ENCODE measurements at regions not wholly inside any gene's neighbourhood (a gene's known extent, or its start where the extent isn't known, plus 50 kb on each side); places are given as distances from the start of the nearest gene placed in this dataset.
A peak's percentile ranks its signal among the peaks of the same experiment; 100 is the strongest.

DNA sequence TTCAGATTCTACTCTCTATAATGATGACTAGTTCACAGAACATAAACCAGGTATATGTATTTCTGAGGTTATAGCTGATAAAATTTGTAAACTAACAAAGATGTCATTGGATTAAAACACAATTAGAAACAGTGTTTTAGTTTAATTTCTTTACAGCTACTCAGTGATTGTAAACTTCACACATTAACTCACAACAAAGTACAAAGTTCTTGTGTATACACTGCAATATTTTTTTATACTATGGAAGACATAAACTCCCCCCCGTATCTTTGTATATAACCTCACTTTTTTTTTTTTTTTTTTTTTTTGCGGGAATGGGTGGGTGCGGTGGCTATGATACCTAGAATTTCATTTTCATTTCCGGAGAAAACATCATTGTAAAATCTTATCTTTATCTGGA is 1043.2 kb downstream of the PCDH18 start:
- DNase-seq (ENCODE audit: low spot score in 2 of 2) = no peak
- in situ Hi-C loops (cut with MboI; ENCODE audit: low sequenced_read_pairs) = no loop called here
- no peaks in the 10 kb centered on the region for H3K27me3 ChIP-seq (ENCODE audit: low read depth)
- H3K4me1 ChIP-seq = no peaks in the 10 kb centered on the region
- no peaks in the 10 kb centered on the region for H3K9me3 ChIP-seq
- no peak overlapping the region for H3K4me3 ChIP-seq
- no peaks in the 10 kb centered on the region for H3K36me3 ChIP-seq (replicated peaks)

DNA sequence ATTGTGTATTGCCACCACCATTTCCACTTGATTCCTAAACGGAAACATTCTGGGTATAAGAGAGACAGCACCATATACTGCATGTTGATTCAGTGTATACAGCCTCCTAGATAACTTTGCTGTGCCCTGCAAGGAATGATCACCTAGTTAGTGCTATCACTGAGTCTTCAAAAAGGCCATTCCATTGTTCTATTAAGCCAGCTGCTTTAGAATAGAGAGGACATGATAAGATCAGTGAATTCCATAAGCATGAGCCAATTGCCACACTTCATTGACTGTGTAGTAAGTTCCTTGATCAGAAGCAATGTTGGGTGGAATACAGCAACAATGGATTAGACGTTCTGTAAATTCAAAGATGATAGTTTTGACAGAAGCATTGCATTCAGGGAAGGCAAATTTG is 1047.3 kb downstream of the PCDH18 start:
- H3K36me3 ChIP-seq (replicated peaks) = no peaks in the 10 kb centered on the region
- in situ Hi-C loops (cut with MboI; ENCODE audit: low sequenced_read_pairs) = no loop called here
- H3K4me1 ChIP-seq = no peaks in the 10 kb centered on the region
- no peak overlapping the region for H3K4me3 ChIP-seq
- DNase-seq (ENCODE audit: low spot score in 2 of 2) = no peak
- no peaks in the 10 kb centered on the region for H3K27me3 ChIP-seq (ENCODE audit: low read depth)
- no peaks in the 10 kb centered on the region for H3K9me3 ChIP-seq

DNA sequence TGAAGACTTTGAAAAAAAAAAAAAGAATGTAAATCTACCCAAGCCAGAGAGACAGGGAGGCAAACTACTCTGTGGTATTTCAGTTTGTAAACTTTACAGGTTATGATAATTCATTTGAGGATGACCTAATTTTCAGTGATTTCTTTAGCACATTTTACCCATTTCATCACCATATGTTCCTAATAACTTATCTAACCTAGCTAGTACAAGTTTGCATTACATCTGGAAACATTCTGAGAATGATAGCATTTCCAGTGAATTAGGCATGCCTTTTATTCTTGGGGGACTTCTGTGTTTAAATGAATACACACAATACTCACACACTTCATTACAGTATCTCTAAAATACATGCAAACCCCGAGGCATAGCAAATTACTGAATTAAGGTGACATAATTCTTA is 1055.5 kb downstream of the PCDH18 start:
- Histone ChIP-seq H3K9me3 (no peaks in the 10 kb centered on the region), H3K4me3 (no peak overlapping the region), H3K27me3 (ENCODE audit: low read depth) (no peaks in the 10 kb centered on the region), H3K4me1 (peaks cover under 1% of the 10 kb centered on the region), H3K36me3 (replicated peaks) (no peaks in the 10 kb centered on the region)
- DNase-seq (ENCODE audit: low spot score in 2 of 2) = no peak
- in situ Hi-C loops (cut with MboI; ENCODE audit: low sequenced_read_pairs) = no loop called here

DNA sequence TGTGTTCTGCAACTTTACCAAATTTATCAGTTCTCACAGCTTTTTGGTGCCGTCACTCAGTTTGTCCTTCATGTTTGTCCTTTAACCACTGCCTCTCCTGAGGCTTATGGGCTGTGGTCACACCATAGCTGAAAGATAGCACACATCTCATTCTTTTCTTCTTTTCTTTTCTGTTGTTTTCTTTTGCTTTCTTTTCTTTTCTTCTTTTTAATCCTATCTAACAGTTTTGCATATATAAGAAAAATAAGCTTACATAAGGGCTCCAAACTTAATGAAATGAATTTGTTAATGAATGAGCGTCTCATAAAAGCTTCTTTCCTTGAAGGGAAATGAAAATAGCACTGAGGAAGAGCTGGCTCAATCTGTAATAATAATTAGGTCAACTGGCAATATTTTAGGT is 1061.2 kb downstream of the PCDH18 start:
- in situ Hi-C loops (cut with MboI; ENCODE audit: low sequenced_read_pairs) = no loop called here
- H3K27me3 ChIP-seq (ENCODE audit: low read depth) = no peaks in the 10 kb centered on the region
- no peaks in the 10 kb centered on the region for H3K36me3 ChIP-seq (replicated peaks)
- peak; percentile 63 to 95 for DNase-seq (ENCODE audit: low spot score in 2 of 2)
- peaks cover 14% of the 10 kb centered on the region for H3K4me1 ChIP-seq
- no peak overlapping the region for H3K4me3 ChIP-seq
- no peaks in the 10 kb centered on the region; the same call in 1 of the 2 replicates for H3K9me3 ChIP-seq

DNA sequence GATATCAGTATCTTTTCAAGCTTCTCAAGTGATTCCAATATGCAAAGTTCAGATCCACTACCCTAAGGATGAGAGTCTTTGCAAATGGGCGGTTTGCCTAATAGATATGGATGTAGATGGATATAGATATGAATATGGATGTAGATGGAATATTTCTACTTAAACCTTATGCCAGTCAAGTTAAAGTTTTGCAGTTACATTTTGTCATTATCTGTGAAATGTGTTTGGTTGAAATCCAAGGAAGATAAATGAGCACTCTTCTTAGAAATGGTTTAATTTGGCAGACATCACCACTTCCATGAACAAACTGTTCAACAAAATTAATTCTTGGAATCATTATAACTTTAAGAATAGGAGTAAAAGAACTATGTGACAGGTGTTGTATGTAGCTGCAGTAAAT is 1066.6 kb downstream of the PCDH18 start:
- Histone ChIP-seq H3K4me1 (peaks cover 7% of the 10 kb centered on the region), H3K36me3 (replicated peaks) (no peaks in the 10 kb centered on the region), H3K4me3 (no peak overlapping the region), H3K27me3 (ENCODE audit: low read depth) (no peaks in the 10 kb centered on the region), H3K9me3 (no peaks in the 10 kb centered on the region; the same call in 1 of the 2 replicates)
- no peak for DNase-seq (ENCODE audit: low spot score in 2 of 2)
- in situ Hi-C loops (cut with MboI; ENCODE audit: low sequenced_read_pairs) = no loop called here

DNA sequence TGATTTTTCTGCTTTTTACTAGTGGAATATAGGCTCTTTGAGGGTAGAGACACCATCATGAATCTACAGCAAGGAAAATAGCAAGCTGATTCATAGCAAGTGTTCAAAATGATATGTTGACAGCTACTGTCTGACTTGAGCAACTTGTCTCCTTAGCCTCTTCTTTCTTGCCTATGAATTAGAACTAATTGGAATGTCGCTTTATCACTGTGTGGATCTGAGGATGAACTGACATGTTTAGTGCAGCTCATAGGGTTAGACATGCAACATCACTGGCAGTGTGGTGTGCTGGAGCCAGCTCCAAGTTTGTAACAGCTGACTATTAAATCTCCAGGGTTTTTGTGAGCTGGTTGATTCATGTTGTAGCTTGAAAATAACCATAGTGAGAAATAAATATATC is 1068.4 kb downstream of the PCDH18 start:
- in situ Hi-C loops (cut with MboI; ENCODE audit: low sequenced_read_pairs) = no loop called here
- Histone ChIP-seq H3K27me3 (ENCODE audit: low read depth) (no peaks in the 10 kb centered on the region), H3K4me1 (no peaks in the 10 kb centered on the region), H3K4me3 (no peak overlapping the region), H3K36me3 (replicated peaks) (no peaks in the 10 kb centered on the region), H3K9me3 (no peaks in the 10 kb centered on the region)
- DNase-seq (ENCODE audit: low spot score in 2 of 2) = no peak

DNA sequence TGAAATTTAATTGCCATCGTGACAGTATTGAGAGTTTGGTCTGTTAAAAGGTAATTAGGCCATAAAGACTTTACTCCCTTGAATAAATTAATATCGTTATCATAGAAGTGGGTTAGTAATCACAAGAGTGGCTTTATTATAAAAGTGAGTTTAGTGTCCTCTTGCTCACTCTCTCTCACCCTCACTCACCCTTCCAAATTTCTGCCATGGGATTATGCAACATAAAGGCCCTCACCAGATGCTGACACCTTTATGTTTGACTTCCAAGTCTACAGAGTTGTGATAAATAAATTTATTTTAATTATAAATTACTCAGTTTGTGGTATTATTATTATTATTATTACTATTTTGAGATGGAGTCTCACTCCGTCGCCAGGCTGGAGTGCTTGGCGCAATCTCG is 1070.8 kb downstream of the PCDH18 start:
- no peak for DNase-seq (ENCODE audit: low spot score in 2 of 2)
- no peaks in the 10 kb centered on the region for H3K36me3 ChIP-seq (replicated peaks)
- H3K4me3 ChIP-seq = no peak overlapping the region
- no peaks in the 10 kb centered on the region for H3K9me3 ChIP-seq
- peaks cover 5% of the 10 kb centered on the region; the same call in 1 of the 2 replicates for H3K4me1 ChIP-seq
- H3K27me3 ChIP-seq (ENCODE audit: low read depth) = no peaks in the 10 kb centered on the region
- in situ Hi-C loops (cut with MboI; ENCODE audit: low sequenced_read_pairs) = no loop called here

DNA sequence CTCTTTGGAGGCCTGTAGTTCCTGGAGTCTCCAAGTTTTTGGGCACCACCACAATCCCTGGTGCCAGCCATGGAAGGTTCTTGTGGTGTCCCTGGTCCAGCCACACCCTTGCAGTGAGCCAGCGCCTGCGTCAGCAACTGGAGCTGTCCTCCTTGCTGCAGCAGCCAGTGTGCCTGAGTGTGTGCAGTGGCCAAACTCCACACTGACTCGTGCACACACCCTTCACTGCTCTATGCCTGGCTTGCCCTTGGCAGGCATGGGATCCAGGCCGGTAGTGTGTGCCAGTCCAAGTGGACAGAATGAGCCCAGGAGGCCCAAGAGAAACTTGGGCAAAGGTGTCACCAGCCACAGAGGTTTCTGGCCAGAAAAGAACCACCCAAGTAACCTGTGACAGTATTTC is 1074.0 kb downstream of the PCDH18 start:
- no peak overlapping the region for H3K4me3 ChIP-seq
- no peaks in the 10 kb centered on the region for H3K9me3 ChIP-seq
- no peaks in the 10 kb centered on the region for H3K27me3 ChIP-seq (ENCODE audit: low read depth)
- H3K4me1 ChIP-seq = peaks cover 11% of the 10 kb centered on the region; the same call in 1 of the 2 replicates
- no peak for DNase-seq (ENCODE audit: low spot score in 2 of 2)
- no peaks in the 10 kb centered on the region for H3K36me3 ChIP-seq (replicated peaks)
- in situ Hi-C loops (cut with MboI; ENCODE audit: low sequenced_read_pairs) = no loop called here

DNA sequence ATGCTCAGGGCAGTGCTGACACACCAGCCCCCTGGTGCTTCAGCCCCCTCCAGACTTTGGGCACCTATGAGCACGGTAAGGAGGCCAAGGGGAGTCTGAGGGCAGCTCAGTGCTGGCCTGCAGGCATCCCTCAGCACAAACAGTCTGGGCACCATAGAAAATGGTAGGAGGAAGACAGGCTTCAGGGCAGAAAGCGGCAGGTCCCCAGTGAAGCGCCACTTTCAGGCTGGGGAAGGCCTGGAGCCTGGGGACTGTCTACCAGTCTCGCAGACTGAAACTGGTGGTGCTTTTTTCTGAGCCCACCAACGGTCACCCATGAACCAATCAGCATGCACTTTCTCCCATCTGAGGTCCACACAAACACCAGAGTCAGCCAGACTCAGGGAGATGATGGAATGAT is 1074.7 kb downstream of the PCDH18 start:
- no peaks in the 10 kb centered on the region for H3K27me3 ChIP-seq (ENCODE audit: low read depth)
- H3K4me3 ChIP-seq = no peak overlapping the region
- in situ Hi-C loops (cut with MboI; ENCODE audit: low sequenced_read_pairs) = no loop called here
- no peak for DNase-seq (ENCODE audit: low spot score in 2 of 2)
- H3K4me1 ChIP-seq = peaks cover 11% of the 10 kb centered on the region; the same call in 1 of the 2 replicates
- H3K9me3 ChIP-seq = no peaks in the 10 kb centered on the region
- H3K36me3 ChIP-seq (replicated peaks) = no peaks in the 10 kb centered on the region

DNA sequence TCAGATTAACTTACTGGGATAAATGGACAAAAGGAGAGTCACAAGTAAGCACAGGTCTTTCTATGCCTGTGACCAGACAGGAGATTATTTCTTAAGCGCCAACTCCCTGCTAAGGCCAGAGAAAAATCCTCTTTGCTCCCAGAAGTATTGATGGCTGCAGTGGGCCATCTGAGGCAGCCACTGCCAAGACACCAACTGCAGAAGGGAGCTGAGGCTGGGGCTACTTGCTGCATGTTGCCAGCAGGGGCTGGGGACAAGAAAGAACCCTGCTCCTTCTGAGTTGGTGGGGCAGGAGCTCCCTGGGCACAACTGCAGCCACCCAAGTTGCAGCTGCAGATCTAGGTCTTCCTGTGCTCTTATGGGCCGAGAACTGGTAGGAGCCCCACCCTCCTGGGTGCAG is 1075.3 kb downstream of the PCDH18 start:
- no peak overlapping the region for H3K4me3 ChIP-seq
- H3K4me1 ChIP-seq = peaks cover 11% of the 10 kb centered on the region; the same call in 1 of the 2 replicates
- H3K9me3 ChIP-seq = no peaks in the 10 kb centered on the region
- in situ Hi-C loops (cut with MboI; ENCODE audit: low sequenced_read_pairs) = no loop called here
- DNase-seq (ENCODE audit: low spot score in 2 of 2) = peak in 1 of 2 experiments; percentile 41
- no peaks in the 10 kb centered on the region for H3K27me3 ChIP-seq (ENCODE audit: low read depth)
- H3K36me3 ChIP-seq (replicated peaks) = no peaks in the 10 kb centered on the region

DNA sequence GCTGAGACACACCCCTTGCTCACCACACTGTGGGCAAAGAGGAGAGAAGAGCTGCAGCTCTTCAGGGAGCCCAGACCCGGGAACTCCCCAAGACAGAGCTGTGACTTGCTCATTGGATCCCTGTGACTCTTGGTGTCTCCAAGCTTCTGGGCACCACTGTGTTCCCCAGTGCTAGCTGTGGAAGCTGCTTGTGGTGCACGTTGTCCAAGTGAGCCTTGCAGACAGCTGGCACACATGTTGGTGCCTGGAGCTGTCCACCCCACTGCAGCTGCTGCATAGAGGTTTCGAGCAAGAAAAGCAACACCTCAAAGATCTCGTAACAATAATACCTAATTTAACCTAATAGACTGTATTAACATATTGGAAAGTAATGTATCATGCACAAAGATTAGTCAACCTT is 1089.3 kb downstream of the PCDH18 start:
- Histone ChIP-seq H3K4me1 (no peaks in the 10 kb centered on the region), H3K27me3 (ENCODE audit: low read depth) (no peaks in the 10 kb centered on the region), H3K36me3 (replicated peaks) (no peaks in the 10 kb centered on the region), H3K4me3 (no peak overlapping the region), H3K9me3 (no peaks in the 10 kb centered on the region)
- in situ Hi-C loops (cut with MboI; ENCODE audit: low sequenced_read_pairs) = no loop called here
- no peak for DNase-seq (ENCODE audit: low spot score in 2 of 2)

DNA sequence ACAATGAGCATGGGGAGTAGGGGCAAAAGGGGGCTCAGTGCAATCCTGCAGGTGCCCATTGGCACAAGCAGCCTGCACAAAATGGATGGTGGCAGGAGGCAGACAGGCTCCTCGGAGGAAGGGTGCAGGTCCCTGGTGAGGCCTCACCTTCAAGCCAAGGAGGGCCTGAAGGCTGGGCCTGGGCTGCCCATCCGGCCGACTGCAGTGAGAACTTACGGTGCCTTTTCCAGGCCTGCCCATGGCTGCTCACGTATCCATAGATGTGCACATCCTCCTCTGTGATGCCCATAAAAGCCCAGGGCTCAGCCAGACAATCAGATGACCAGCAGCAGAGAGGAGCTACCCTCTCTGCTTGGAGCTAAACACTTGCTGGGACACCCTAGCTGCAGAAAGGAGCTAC is 1089.8 kb downstream of the PCDH18 start:
- Histone ChIP-seq H3K9me3 (no peaks in the 10 kb centered on the region), H3K4me1 (no peaks in the 10 kb centered on the region), H3K36me3 (replicated peaks) (no peaks in the 10 kb centered on the region), H3K27me3 (ENCODE audit: low read depth) (no peaks in the 10 kb centered on the region), H3K4me3 (no peak overlapping the region)
- in situ Hi-C loops (cut with MboI; ENCODE audit: low sequenced_read_pairs) = no loop called here
- no peak for DNase-seq (ENCODE audit: low spot score in 2 of 2)

DNA sequence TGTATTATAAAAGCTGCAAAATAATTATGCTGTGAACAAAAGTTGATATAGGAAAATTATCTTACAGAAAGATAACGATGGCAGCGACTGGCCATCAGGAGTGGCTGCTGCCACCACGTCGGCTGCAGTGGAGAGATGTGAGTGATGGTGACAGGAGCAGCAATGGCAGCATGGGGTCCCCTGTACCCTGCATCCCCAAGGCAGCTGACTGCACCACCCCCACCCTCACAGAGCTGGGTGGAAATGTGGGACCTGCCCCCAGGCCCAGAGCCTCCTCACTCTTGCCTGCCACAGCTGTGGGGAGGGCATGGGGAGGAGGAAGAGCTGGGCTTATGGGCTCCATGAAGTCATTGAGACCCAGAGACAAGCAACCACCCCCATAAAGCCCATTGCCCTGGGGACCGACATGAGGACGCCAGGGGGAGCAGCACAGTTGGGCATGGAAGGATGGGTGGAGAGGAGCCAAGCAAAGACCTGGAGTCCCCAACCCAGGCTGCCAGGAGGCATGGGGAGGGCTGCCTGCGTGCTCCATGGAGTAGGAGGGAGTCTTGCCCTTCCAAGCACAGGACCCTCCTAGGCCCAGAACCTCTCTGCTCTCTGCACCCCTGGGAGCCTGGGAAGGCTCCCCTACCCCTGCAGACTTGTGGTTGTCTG is 1090.5 kb downstream of the PCDH18 start:
- Histone ChIP-seq H3K4me3 (no peak overlapping the region), H3K9me3 (no peaks in the 10 kb centered on the region), H3K4me1 (no peaks in the 10 kb centered on the region), H3K27me3 (ENCODE audit: low read depth) (no peaks in the 10 kb centered on the region), H3K36me3 (replicated peaks) (no peaks in the 10 kb centered on the region)
- in situ Hi-C loops (cut with MboI; ENCODE audit: low sequenced_read_pairs) = no loop called here
- DNase-seq (ENCODE audit: low spot score in 2 of 2) = no peak

DNA sequence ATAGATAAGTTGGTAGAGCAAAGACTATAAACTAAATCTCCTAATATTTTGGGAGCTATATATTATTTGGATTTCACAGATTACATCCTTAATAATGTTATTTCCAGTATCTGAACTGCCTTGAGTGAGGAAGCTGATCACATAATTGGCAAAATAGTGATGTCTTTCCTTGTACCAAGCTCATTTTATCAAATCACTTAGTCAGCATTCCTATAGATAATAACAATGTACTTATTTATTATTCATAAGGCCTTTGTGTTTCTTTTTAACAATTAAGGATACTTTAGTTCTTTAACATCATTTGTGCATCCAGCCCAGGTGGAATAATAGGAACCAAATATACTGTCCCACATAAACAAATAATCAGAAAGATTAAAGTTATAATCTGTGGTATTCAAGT is 1093.6 kb downstream of the PCDH18 start:
- no peaks in the 10 kb centered on the region for H3K36me3 ChIP-seq (replicated peaks)
- in situ Hi-C loops (cut with MboI; ENCODE audit: low sequenced_read_pairs) = no loop called here
- no peaks in the 10 kb centered on the region for H3K4me1 ChIP-seq
- no peaks in the 10 kb centered on the region for H3K27me3 ChIP-seq (ENCODE audit: low read depth)
- H3K9me3 ChIP-seq = no peaks in the 10 kb centered on the region
- no peak for DNase-seq (ENCODE audit: low spot score in 2 of 2)
- H3K4me3 ChIP-seq = no peak overlapping the region

DNA sequence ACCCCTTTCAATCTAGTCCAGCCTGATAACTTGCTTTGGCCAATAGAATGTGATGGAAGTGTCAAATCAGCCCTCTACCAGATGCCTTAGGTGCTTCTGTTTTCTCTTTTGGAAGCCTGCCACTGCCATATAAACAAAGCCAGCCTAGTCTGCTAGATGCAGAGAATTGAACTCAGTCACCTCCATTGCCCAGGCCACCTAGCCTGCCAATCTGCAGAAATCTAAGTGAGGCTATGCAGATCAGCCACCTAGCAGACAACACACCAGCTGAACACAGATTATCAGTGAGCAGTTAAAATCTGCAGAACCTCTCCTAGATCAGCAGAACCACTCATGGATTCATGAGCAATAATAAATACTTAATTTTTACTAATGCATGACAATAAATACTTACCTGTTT is 1108.2 kb downstream of the PCDH18 start:
- in situ Hi-C loops (cut with MboI; ENCODE audit: low sequenced_read_pairs) = no loop called here
- Histone ChIP-seq H3K4me1 (no peaks in the 10 kb centered on the region), H3K4me3 (no peak overlapping the region), H3K27me3 (ENCODE audit: low read depth) (no peaks in the 10 kb centered on the region), H3K36me3 (replicated peaks) (no peaks in the 10 kb centered on the region), H3K9me3 (no peaks in the 10 kb centered on the region)
- no peak for DNase-seq (ENCODE audit: low spot score in 2 of 2)
